Panc1 (cell line): ENCODE measurements at regions not wholly inside any gene's neighbourhood (a gene's known extent, or its start where the extent isn't known, plus 50 kb on each side); places are given as distances from the start of the nearest gene placed in this dataset.

Experiments used
- POLR2AphosphoS5 ChIP-seq: IDR thresholded peaks from 2 replicates; pipeline ENCODE4 v1.6.1; 2012; ENCODE audit warnings: mild to moderate bottlenecking, low read depth, low read length, moderate library complexity
- SIN3A ChIP-seq: IDR thresholded peaks from 2 replicates; pipeline ENCODE4 v1.6.1; 2012; ENCODE audit warnings: low read depth, mild to moderate bottlenecking, low read length, moderate library complexity, borderline replicate concordance; ENCODE audit not compliant: insufficient read depth
- TCF7L2 ChIP-seq: IDR thresholded peaks from 2 replicates; pipeline ENCODE4 v1.6.1; 2011; ENCODE audit warnings: mild to moderate bottlenecking, low read depth, low read length, inconsistent platforms
- TF ChIP-seq, protein P1 (sequence below): fragments of 450-650 bp; IDR thresholded peaks from 2 replicates; pipeline ENCODE4 v1.5.1; 2017; ENCODE audit warnings: mild to moderate bottlenecking
- TF ChIP-seq, protein P2 (sequence below), 2 experiments: IDR thresholded peaks; 2 replicates each; pipeline ENCODE4 v1.6.1; 2011 to 2012; ENCODE audit warnings: low read depth in 2 of 2, control low read depth in 1 of 2, low read length in 1 of 2, mild to moderate bottlenecking in 1 of 2, moderate library complexity in 1 of 2; ENCODE audit not compliant: insufficient read depth in 1 of 2

DNA sequence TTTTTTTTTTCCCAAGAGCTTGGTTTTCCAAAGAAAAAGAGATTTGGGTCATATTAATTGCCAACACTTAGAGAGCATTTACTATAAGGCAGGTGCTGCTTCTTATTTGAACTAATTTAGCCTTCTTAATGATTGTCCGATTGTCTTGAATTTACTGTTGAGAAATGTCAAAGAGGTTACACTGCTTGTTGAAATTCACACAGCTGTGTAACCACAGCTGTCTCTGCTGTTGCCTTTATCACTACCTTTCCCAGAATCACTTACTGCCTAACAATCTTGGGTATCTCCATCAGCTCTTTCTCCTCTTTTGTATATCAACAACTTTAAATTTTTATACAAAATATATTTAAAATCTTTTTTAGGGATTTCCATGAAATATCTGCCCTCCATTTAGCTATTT is 115.6 kb downstream of the UCHL5 start:
- TF ChIP-seq POLR2AphosphoS5 (no peak), SIN3A (no peak), TCF7L2 (no peak)
- TF ChIP-seq, protein P1, sequence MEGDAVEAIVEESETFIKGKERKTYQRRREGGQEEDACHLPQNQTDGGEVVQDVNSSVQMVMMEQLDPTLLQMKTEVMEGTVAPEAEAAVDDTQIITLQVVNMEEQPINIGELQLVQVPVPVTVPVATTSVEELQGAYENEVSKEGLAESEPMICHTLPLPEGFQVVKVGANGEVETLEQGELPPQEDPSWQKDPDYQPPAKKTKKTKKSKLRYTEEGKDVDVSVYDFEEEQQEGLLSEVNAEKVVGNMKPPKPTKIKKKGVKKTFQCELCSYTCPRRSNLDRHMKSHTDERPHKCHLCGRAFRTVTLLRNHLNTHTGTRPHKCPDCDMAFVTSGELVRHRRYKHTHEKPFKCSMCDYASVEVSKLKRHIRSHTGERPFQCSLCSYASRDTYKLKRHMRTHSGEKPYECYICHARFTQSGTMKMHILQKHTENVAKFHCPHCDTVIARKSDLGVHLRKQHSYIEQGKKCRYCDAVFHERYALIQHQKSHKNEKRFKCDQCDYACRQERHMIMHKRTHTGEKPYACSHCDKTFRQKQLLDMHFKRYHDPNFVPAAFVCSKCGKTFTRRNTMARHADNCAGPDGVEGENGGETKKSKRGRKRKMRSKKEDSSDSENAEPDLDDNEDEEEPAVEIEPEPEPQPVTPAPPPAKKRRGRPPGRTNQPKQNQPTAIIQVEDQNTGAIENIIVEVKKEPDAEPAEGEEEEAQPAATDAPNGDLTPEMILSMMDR, result no peak
- TF ChIP-seq, protein P2, sequence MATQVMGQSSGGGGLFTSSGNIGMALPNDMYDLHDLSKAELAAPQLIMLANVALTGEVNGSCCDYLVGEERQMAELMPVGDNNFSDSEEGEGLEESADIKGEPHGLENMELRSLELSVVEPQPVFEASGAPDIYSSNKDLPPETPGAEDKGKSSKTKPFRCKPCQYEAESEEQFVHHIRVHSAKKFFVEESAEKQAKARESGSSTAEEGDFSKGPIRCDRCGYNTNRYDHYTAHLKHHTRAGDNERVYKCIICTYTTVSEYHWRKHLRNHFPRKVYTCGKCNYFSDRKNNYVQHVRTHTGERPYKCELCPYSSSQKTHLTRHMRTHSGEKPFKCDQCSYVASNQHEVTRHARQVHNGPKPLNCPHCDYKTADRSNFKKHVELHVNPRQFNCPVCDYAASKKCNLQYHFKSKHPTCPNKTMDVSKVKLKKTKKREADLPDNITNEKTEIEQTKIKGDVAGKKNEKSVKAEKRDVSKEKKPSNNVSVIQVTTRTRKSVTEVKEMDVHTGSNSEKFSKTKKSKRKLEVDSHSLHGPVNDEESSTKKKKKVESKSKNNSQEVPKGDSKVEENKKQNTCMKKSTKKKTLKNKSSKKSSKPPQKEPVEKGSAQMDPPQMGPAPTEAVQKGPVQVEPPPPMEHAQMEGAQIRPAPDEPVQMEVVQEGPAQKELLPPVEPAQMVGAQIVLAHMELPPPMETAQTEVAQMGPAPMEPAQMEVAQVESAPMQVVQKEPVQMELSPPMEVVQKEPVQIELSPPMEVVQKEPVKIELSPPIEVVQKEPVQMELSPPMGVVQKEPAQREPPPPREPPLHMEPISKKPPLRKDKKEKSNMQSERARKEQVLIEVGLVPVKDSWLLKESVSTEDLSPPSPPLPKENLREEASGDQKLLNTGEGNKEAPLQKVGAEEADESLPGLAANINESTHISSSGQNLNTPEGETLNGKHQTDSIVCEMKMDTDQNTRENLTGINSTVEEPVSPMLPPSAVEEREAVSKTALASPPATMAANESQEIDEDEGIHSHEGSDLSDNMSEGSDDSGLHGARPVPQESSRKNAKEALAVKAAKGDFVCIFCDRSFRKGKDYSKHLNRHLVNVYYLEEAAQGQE (IDR thresholded peaks at IDR 0.05; ENCODE audit: insufficient read depth in 1 of 2, low read depth in 2 of 2, low read length in 1 of 2), result no peak
